ENCODE measurements at regions not wholly inside any gene's neighbourhood (a gene's known extent, or its start where the extent isn't known, plus 50 kb on each side); places are given as distances from the start of the nearest gene placed in this dataset.
A peak's percentile ranks its signal among the peaks of the same experiment; 100 is the strongest.
"Not testable (repeated sequence)": the region's sequence is repeated elsewhere in the genome, so short reads cannot be mapped to it uniquely, and the experiment has no call there.

- Mint-ChIP-seq H3K4me3 (ENCODE audit: unreplicated experiment) (no peak overlapping the region), H3K4me1 (ENCODE audit: low read depth) (peaks cover 27% of the 10 kb centered on the region), H3K27ac (ENCODE audit: unreplicated experiment) (no peak overlapping the region), H3K36me3 (ENCODE audit: low read depth) (no peaks in the 10 kb centered on the region), H3K9me3 (ENCODE audit: low read depth) (no peaks in the 10 kb centered on the region), H3K27me3 (ENCODE audit: low read depth) (peaks cover 12% of the 10 kb centered on the region)
- DNase-seq (ENCODE audit: low spot score), result no peak
- TF ChIP-seq CTCF (IDR thresholded peaks at IDR 0.05), result peak; percentile 77
These were observed 62.6 kb upstream of the ALB start for GRCh38 chr4:73341454-73341853.

- Mint-ChIP-seq H3K27me3 (ENCODE audit: low read depth) (peaks cover 13% of the 10 kb centered on the region), H3K4me1 (ENCODE audit: low read depth) (peaks cover 27% of the 10 kb centered on the region), H3K9me3 (ENCODE audit: low read depth) (no peaks in the 10 kb centered on the region), H3K36me3 (ENCODE audit: low read depth) (no peaks in the 10 kb centered on the region), H3K4me3 (ENCODE audit: unreplicated experiment) (no peak overlapping the region), H3K27ac (ENCODE audit: unreplicated experiment) (peak overlapping the region; percentile 25)
- no peak for TF ChIP-seq CTCF (IDR thresholded peaks at IDR 0.05)
- no peak for DNase-seq (ENCODE audit: low spot score)
These were observed 63.2 kb upstream of the ALB start for GRCh38 chr4:73340917-73341316.

GRCh38 chr4:73335679-73336078 lies 68.4 kb upstream of the ALB start:
- DNase-seq (ENCODE audit: low spot score), result no peak
- TF ChIP-seq CTCF (IDR thresholded peaks at IDR 0.05), result no peak
- peaks cover 1% of the 10 kb centered on the region for H3K36me3 Mint-ChIP-seq (ENCODE audit: low read depth)
- H3K9me3 Mint-ChIP-seq (ENCODE audit: low read depth), result no peaks in the 10 kb centered on the region
- no peak overlapping the region for H3K4me3 Mint-ChIP-seq (ENCODE audit: unreplicated experiment)
- no peak overlapping the region for H3K27ac Mint-ChIP-seq (ENCODE audit: unreplicated experiment)
- H3K4me1 Mint-ChIP-seq (ENCODE audit: low read depth), result peaks cover 8% of the 10 kb centered on the region
- peaks cover 12% of the 10 kb centered on the region for H3K27me3 Mint-ChIP-seq (ENCODE audit: low read depth)

- not testable (repeated sequence) for H3K27ac Mint-ChIP-seq (ENCODE audit: unreplicated experiment); H3K4me3 Mint-ChIP-seq (ENCODE audit: unreplicated experiment); DNase-seq (ENCODE audit: low spot score); H3K9me3 Mint-ChIP-seq (ENCODE audit: low read depth); H3K4me1 Mint-ChIP-seq (ENCODE audit: low read depth); H3K36me3 Mint-ChIP-seq (ENCODE audit: low read depth)
- H3K27me3 Mint-ChIP-seq (ENCODE audit: low read depth), result peaks cover 10% of the 10 kb centered on the region
These were observed 72.1 kb upstream of the ALB start for GRCh38 chr4:73332012-73332411.

GRCh38 chr4:73329300-73329699 lies 70.7 kb upstream of the ANKRD17 start:
- no peaks in the 10 kb centered on the region for H3K4me1 Mint-ChIP-seq (ENCODE audit: low read depth)
- H3K36me3 Mint-ChIP-seq (ENCODE audit: low read depth), result no peaks in the 10 kb centered on the region
- peaks cover 7% of the 10 kb centered on the region for H3K27me3 Mint-ChIP-seq (ENCODE audit: low read depth)
- no peak overlapping the region for H3K4me3 Mint-ChIP-seq (ENCODE audit: unreplicated experiment)
- H3K9me3 Mint-ChIP-seq (ENCODE audit: low read depth), result peaks cover 16% of the 10 kb centered on the region
- DNase-seq (ENCODE audit: low spot score), result no peak
- no peak overlapping the region for H3K27ac Mint-ChIP-seq (ENCODE audit: unreplicated experiment)
- no peak for TF ChIP-seq CTCF (IDR thresholded peaks at IDR 0.05)

- not testable (repeated sequence) for H3K27me3 Mint-ChIP-seq (ENCODE audit: low read depth); DNase-seq (ENCODE audit: low spot score); H3K36me3 Mint-ChIP-seq (ENCODE audit: low read depth); H3K4me3 Mint-ChIP-seq (ENCODE audit: unreplicated experiment); H3K4me1 Mint-ChIP-seq (ENCODE audit: low read depth); H3K27ac Mint-ChIP-seq (ENCODE audit: unreplicated experiment)
- H3K9me3 Mint-ChIP-seq (ENCODE audit: low read depth), result peaks cover 34% of the 10 kb centered on the region
These were observed 67.2 kb upstream of the ANKRD17 start for GRCh38 chr4:73325776-73326175.
